GM21825 (cell line): ENCODE measurements at regions not wholly inside any gene's neighbourhood (a gene's known extent, or its start where the extent isn't known, plus 50 kb on each side); places are given as distances from the start of the nearest gene placed in this dataset.

Experiments
- ATAC-seq: cut with Tn5 transposase; IDR thresholded peaks from one replicate; pipeline ENCODE4 v1.9.1; 2021; ENCODE audit warnings: mild to moderate bottlenecking, moderate library complexity; ENCODE audit not compliant: unreplicated experiment

DNA sequence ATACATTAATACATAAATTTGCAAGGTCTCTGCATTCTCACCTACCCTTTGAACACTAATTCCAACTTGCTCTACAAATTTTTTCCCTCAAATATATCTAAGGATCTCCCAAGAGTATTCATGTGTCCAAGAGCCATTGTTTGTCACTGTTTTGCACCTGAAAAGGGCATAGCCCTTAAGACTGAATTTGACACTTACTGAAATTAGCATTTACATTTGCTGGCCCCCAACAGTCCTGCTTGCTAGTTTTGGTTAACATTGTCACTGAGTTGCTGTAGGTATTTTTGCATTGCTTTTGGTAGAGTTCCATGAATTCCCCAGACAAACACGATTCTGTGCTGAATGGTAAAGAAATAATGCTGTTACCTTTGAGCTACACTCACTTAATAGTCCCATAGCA, 57.3 kb downstream of the KCNA4 start:
- no peak for ATAC-seq

DNA sequence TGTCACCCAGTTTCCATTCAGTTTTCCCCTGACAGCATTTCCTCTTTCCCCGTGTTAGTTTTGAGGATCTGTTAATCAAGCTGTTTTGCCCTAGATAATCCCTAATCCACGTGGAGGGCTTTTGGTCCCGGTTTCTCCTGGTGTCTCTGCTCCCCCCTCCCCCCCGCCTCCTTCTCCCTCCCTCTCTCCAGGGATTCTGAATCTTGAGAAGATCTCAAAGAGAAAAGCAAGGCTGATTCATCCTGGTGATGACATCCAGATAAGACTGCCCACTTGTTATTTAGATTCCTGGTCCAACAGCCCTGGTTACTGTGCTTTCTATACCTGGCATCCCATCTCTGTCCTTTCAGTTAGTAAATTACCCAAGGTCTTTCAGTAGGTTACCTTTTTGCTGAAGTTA, 59.4 kb downstream of the KCNA4 start:
- ATAC-seq, result no peak

DNA sequence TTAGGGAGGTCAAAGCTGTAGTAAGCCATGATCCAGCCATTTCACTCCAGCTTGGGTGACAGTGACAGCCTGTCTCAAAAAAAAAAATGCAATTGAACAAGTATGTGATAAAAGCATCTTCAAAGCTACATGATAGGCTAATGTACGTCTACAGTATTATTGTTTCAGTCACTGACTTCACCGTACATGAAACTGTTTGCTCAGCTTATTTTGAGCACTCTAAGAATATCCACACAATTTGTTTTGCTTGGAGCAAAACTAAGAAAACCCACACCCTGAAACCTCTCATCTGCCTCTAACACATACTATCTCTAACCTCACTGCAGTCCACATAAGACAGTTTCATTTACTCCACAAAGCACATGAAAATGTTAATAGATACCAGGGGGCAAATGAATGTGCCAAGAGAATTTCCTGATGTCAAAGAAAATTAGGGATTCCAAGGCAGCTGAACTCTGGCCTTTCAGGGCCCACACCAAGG, 60.7 kb downstream of the KCNA4 start:
- no peak for ATAC-seq

DNA sequence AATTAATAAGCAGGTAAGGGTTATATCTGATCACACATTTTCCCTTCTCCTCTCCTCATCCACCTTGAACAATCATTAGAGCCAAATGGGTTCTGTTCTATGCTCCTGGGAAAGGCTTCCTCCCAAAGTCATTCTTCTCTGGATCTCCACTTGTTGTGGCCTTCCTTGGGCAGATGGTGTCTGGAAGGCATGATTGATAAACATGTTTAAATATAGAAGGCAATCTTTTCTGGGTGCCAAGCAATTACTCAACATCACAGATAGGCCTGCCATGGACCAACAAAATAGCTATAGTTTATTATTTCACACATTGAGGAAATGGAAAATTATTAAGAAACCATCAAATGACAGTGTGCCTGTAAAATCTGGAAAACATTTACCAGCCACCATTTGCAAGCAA, 73.5 kb downstream of the KCNA4 start:
- ATAC-seq, result no peak

DNA sequence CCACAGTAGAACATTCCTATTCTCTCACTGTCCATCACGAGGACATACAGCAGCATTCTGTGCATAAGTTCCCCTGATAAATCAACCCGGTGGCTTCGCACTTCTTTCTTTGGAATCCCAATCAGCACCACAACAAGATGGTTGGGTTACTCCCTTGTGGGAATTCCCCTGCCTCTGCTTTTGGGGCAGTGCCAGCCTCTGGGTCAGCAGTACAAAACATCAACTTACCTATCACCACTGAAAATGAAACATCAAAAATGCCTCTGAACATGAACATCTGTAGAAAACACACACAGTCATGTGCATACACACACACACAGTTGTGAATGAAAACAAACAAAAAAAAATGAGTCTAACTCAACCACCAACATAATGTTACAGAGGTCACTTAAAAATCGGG, 79.3 kb downstream of the KCNA4 start:
- no peak for ATAC-seq

DNA sequence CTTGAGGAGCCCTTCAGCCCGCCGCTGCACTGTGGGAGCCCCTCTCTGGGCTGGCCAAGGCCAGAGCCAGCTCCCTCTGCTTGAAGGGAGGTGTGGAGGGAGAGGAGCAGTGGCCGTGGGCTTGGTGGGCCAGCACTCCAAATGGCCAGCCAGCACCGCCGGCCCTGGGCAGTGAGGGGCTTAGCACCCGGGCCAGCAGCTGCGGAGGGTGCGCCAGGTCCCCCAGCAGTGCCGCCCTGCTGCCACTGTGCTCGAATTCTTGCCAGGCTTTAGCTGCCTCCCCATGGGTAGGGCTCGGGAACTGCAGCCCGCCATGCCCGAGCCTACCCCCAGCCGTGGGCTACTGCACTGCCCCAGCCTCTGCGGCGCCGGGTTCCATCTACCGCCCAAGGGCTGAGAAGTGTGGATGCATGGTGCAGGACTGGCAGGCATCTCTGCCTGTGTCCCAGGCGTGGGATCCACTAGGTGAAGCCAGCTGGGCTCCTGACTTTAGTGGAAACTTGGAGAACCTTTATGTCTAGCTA, 82.7 kb downstream of the KCNA4 start:
- no peak for ATAC-seq

DNA sequence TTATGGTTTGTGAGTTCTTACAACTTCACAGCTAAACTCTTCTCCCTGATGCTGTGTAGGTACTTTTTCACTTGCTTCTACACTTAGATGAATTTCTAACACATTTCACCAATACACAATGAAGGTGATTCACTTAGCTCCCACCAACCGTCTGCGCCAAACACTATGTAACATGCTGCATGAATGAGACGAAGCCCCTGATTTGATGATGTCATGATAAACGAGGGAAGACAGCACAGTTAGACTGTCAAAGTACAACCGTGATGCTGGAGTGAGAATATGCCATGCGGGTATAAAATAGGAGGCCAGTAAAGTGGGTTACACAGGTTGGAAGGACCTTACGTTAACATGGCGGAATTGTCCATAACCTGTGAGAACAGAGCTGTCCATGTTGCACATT, 100.8 kb downstream of the KCNA4 start:
- ATAC-seq, result no peak

DNA sequence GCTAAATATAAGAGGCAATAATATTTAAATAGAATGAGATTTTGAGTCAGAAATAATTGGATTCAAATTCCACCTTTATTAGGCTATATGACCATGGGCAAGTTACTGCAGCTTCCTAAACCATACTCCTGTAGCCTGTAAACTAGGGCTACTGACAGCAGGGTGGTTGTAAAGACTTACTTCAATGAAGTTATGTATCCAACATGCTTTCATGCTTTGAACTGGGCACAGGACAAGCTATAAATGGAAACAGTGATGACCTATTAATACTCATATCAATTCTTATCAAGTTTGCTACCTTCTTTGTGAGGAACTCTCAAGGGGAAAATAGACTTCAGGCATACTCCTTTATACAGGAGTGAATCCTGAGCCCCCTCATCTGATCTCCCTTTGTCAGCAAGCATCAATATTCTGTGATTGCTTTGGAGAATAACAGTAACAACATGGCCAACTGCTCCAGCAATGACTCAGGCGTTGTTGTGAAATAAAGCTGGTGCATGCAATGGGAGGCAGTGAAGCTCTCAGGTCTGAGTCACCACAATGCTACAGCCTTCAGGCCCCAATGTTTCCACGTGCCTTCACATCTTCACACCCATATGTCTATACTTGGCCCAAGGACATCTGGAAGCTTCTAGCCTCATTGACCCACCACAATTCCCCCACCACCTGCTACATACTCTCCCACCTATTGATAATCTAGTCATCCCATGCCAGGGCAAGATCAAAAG, 102.5 kb downstream of the KCNA4 start:
- ATAC-seq, result no peak

DNA sequence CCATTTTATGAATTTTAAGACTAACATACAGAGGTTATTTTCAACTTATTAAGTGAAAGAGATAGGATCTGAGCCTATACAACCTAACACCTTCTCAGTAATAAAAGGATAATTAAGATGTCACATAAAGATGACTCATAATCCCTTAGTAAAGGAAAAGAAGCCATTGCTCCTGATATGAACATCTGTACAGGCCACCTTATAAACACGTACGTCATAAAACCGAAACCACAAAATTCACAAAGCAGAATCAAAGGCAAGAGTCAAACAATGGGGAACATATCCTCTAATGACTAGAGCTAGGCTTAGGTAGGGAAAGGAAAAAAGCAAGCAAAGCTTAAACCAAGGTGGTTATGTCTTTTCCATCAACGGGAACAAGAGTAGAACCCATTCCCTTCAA, 103.5 kb downstream of the KCNA4 start:
- ATAC-seq, result no peak

DNA sequence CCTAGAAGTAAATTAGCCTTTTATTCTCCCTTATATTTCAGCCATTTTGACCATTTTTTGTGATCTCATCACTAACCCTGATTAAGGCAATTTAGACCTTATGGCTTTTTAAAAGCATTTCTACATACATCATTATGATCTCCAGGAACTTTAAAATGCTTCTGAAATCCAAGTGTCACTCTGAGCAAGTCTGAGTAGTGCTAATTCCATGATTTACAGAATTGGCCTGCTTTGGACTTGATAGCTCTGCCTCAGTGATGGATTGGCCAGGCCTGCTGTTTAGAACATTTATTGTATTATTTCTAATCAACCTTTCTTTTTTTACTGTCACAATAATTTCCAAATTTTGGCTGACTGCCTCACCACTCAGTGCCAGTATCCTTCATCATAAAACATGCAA, 116.4 kb downstream of the KCNA4 start:
- no peak for ATAC-seq

DNA sequence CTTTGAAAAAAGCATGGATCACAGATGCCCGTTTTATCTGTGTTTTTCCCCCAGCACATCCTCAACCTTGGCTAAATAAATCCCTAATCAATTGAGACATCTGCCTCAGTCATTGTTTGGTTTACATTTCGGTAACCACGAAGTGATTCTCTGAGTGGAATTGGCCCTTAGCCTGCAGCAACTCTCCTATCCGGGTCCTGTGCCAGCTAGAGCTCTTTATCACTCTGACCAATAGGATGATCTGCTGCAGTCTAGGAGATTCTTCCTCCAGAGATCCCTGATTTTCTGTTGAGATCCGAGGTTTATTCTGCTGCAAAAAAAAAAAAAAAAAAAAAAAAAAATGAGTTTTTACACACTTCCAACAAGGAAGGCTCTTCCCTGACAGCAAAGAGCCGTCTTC, 137.3 kb downstream of the KCNA4 start:
- ATAC-seq, result no peak

DNA sequence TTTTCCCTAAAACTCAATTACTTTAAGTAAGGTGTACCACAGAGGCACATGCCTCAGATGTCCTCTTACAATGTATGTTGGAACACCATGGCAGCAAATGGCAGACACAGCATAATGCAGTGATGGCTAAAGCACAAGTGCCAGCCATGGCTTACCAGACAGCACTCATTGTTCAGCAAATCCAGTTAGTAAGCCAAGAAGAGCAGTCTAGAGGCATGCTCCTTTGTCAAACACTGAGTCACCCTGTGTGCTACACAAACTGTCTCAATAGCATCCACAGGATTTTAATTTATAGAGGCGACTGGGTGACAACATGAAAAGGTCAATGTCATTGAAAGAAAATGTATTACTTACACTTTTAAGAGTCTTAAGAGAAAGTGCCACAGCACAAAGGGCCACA, 140.6 kb downstream of the KCNA4 start:
- no peak for ATAC-seq

DNA sequence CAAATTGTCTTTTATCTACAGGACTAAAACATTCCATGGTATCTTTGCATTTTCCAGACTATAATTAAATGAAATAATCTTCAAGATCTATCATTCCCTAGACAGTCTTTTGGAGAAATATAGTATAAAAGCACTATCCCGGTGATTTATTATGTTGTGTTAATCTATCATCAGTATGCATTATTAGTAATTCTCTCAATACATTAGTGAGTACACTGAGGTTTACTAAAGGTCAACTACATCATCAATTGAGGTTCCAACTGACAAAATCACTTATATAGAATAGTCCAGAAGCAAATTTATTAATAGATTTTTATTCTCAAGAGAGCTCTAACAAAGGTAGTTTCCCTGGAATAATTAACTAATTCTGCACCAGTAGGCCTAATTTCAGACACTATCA, 169.6 kb downstream of the KCNA4 start:
- ATAC-seq, result no peak

DNA sequence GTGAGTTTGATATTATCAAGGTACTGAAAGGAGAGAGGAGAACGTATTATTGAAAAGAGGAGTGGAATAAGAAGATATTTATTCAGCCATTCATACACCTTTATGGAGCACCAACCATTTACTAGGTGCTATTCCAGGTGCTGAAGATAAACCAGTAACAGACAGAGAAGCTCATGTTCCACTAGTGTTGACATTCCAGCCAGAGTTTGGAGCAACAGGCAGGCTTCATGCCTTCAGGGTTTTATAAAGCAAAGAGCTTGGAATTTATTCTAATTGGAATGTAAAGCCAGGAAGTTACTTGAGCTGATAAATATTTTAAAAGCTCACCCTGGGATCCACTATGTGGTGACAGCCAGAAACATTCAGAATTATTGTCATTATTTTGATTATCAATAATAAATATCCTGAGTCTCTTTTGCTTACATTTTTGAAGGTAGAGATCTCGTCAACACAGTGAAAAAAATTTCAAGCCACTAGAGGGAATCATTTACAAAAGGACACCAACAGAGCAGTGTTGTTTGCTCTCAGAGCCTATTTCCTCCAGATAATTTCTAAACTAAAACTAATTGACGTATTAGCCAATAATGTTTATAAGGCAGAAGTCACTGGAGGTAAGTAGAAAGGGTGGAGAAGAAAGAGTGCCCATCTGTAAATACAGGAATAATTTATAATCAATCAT, 172.0 kb downstream of the KCNA4 start:
- no peak for ATAC-seq

DNA sequence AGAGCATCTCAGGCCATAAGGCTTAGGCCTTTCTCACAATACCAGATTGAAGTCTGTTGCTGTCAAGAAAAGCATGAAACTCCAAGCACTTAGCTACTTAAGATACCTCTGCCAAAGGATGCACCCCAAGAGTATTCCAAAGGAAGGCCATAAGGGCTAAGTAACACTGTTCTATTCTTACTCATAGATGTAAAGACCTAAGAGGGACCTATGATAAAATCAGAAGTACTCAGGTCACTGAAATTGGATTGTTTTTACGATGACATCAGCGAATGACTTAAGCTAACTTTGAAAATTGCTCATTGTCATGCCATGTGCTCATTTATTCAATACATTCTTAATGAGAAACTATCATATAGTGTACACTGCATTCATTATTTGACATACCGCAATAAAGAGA, 172.8 kb downstream of the KCNA4 start:
- ATAC-seq, result no peak

DNA sequence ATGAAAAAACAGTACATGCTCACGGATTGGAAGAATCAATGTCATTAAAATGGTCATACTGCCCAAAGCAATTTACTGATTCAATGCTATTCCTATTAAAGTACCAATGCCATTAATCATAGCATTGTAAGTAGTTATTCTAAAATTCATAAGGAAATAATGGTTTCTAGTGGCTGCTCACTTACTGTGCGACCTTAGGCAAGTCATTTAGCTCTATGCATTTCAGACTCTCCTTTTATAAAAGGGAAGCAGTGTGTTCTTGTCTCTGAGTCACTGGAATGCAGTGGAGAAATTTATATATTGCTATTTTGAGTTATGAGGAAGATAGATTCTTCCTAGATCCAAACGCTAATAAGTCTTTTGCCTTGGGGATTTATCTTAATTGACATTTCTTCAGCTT, 174.8 kb downstream of the KCNA4 start:
- ATAC-seq, result no peak

DNA sequence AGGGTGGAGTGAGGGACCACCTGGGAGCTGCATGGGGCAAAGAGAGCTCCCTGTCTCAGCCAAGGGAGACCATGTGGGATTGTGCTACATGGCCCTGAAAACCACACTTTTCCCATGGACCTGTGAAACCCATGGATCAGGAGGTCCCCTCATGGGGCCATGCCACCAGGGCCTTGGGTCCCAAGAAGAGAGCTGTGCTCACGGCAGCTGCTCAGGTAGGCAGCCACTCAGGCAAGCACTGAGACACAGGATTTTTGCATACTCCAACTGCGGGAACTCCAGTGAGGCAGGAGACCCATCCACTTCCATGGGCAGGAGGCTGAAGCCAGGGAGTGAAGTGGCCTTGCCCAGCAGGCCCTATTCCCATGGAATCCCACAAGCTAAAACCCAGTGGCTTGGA, 190.0 kb downstream of the KCNA4 start:
- ATAC-seq, result no peak

DNA sequence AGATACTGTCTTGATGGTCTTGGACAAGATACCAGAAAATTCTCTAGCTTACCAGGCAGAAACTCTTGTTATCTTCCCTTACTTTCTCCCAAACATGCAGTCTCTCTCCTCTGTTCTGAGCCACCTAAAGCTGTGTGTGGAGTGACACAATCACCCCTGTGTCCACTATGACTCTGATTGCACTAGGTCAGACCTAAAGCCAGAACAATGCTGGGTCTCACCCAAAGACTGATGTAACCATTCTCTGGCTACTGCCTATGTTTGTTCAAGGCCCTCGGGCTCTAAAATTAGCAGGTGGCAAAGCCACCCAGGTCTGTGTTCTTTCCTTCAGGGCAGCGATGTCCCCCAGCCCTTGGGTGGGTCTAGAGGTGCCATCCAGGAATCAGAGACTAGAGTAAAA, 200.5 kb downstream of the KCNA4 start:
- ATAC-seq, result no peak

DNA sequence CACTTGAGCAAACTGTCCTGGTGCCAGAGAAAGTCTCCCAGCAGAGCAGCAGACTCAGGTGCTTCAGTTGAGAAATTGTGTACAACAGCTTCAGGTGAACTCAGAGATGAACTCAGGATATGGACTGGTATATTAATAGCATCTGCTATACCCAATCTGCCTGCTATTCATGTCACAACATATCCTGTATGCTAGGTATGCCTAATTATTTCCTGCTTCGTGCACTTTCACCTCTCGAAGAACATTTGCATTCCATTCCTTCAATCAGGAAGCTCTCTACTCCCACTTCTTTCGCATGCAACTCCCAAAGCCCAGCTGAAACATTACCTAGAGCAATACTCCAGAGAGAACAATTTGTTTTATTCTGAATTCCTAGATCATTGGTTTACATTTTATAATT, 207.7 kb downstream of the KCNA4 start:
- no peak for ATAC-seq

DNA sequence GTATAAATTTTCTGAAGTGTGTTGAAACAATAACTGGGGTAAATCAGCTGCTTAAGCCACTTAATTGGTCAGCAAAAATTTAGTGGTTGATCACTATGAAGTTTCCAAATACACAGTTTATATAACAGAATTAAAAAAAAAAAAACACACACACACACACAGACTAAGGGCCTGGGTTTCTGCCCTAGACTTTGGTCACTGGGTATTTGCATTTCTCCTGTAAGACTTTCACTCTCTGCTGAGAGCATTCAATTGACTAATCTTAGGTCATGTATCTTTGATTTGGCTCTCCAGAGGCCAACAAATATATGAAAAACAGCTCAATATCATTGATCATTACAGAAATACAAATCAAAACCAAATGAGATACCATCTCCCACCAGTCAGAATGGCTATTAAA, 214.3 kb downstream of the KCNA4 start:
- no peak for ATAC-seq

DNA sequence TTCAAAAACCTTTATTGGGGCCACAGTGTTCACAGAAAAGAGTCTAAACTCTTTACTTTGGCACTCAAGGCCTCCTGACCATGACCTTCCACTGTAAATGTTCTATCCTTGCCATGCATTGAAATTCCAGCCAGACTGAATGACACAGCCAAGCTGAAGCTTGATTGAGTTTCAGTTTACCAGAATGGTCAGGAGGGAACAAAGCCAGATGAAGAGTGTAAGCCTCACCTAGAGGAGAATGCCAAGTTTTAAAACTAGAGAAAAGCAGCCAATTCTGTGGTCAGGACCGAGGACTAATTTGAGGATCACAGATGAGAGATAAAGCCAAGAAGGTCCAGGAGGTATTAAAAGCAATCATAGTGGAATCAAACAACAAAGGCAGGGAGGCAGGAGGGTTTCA, 215.3 kb downstream of the KCNA4 start:
- ATAC-seq, result no peak

DNA sequence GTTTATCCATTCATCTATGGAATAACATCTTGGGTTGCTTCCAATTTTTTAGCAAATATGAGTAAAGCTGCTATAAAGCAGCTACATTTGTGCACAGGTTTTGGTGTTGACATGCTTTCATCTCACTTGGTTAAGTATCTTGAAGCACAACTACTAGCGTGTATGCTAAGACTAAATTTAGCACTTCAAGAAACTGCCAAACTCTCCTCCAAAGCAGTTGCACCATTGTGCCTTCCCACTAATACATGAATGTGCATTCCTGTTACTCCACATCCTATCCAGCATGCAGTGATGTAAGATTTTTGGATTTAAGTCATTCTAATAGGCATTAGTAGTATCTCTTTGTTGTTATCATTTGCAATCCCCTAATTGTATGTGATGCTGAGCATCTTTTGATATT, 230.7 kb downstream of the KCNA4 start:
- ATAC-seq, result no peak

DNA sequence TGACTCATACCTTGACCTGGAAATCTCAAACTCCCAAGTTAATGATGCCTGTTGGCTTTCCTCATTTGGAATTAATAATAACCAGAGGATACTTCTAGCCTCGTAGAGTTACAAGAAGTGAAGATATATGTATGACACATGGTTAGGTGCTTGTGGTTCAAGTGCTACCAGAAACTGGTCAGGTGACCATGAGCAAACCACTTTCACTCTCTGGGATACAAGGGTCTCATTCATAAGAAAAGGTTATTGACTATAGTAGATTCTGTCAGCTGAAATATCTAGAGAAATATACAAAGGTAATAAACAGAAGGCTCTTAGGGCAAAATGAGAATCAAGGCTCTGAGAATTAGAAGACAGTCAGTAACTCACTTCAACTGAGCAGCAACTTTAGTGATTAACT, 233.3 kb downstream of the KCNA4 start:
- ATAC-seq, result no peak
